Stimulated activated CD4-positive, alpha-beta T cell treated with anti-CD3 and anti-CD28 coated beads, Interleukin-15, amount 100 ng/mL, for 48 hours (primary cell): ENCODE measurements at regions not wholly inside any gene's neighbourhood (a gene's known extent, or its start where the extent isn't known, plus 50 kb on each side); places are given as distances from the start of the nearest gene placed in this dataset.
"Not testable (repeated sequence)": the region's sequence is repeated elsewhere in the genome, so short reads cannot be mapped to it uniquely, and the experiment has no call there.

Experiments
- DNase-seq, 2 donors: peaks; one replicate each; pipeline ENCODE4 v3.0.0-alpha.2; 2020; ENCODE audit warnings: low read depth in 2 of 2

- DNase-seq = no peak
These were observed 195.1 kb downstream of the TXNL1 start for GRCh38 chr18:56443166-56443907.

GRCh38 chr18:56438480-56438879 lies 199.9 kb downstream of the TXNL1 start:
- not testable (repeated sequence) for DNase-seq

DNA sequence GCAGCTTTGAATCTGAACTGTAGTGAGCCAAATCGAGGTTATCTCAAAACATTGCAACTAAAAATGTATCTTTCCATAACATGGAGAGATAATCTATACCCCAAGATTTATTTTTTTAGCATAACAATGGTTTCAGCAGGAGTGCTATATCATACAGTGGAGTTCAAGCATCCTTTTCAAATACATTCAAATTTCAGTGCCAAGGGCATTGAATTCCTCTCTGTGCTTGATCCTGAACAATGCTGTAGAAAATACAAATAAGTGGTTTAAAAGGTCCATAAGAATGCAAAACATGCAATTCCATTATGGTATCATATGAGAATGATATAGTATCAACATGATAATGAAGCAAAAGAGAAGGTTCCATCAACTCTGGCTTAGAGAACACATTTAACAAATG lies 201.7 kb downstream of the TXNL1 start:
- no peak for DNase-seq

GRCh38 chr18:56433919-56434318 lies 204.5 kb downstream of the TXNL1 start:
- no peak for DNase-seq

DNA sequence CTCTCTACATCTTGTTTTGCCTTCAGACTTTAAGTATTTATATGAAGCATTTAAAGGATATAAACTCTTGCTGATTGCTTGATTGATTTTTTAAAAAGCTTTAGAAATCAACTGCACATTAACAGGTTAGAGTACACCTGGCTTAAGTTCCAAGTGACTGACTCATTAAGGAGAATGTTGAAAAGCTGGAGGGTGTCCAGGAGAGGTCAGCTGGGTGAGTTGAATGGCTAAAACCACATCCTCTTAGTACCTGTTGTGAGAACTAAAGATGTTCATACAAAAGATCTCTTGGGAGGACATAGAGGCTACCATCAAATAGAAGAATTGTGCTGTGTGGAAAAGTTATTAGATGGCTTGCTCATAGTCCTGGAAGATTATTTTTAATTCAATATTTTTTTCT lies 206.8 kb downstream of the TXNL1 start:
- DNase-seq = no peak

DNA sequence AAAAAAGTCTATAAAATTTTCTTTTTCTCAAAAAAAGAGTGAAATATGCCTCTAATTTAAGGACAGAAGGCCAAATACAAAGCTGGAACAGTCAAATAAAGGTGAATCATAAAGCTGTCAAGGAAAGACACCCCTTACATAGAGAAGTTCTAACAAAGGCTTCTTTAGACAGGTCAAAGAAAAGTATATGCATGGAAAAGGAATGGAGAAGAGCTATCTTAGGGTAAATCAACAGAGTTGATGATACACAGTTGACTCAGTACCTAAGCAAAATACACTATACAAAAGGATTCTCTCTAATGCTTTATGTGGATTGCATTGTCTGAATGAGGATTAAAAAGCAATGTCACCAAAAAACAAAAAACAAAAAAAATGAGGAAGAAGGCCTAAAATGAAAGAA lies 214.8 kb downstream of the TXNL1 start:
- no peak for DNase-seq

DNA sequence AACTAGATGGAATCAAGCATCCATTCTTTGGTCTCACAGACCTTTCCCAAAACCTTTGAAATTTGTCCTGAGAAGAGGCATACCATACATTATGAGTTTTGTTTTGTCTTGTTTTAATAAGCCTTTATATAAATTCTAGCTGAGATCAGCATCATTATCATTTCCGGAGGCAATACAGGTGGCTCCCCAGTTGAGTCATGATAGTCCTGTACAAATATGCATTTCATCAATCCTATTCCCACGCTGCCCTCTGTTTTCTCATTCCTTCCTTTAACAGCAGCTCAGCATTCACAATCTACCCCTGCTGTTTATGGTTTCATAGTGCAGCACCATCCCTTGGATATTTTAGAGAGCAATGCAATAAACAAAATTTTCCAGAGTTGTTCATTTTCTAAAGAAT lies 216.7 kb downstream of the TXNL1 start:
- DNase-seq = no peak

GRCh38 chr18:56420868-56421267 lies 217.5 kb downstream of the TXNL1 start:
- DNase-seq = not testable (repeated sequence)

- DNase-seq = no peak
These were observed 224.0 kb downstream of the TXNL1 start for GRCh38 chr18:56414357-56414756.

- no peak for DNase-seq
These were observed 224.5 kb downstream of the TXNL1 start for GRCh38 chr18:56413862-56414261.

DNA sequence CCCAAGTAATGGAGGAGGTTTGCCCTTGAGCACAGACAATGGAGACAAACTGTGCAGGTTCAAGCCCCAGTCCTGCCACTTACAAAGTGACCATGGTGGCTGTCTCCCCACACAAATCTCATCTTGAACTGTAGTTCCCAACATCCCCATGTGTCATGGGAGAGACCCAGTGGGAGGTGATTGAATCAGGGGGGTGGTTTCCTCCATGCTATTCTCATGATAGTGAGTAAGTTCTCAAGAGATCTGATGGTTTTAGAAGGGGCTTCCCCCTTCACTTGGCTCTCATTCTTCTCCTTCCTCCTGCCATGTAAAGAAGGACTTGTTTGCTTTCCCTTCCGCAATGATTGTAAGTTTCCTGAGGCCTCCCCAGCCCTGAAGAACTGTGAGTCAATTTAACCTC lies 225.4 kb downstream of the TXNL1 start:
- no peak for DNase-seq

DNA sequence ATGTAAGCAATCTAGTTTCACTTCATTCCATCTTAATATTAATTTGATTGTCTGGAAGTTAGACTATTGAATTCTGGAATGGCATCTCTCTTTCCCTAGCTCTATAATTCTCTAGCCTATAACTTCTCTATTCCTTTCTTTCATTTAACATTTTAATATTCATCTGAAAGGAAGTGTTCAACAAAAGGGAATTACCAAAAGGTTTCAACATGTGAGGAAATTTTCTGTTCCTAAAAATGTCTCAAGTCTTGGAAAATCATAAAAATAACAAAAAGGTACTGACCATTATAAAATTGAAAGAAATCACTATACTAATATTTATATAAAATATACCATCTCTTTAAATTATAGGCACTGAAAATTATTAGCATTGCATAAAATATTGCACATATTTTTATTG lies 228.7 kb downstream of the TXNL1 start:
- DNase-seq = no peak

DNA sequence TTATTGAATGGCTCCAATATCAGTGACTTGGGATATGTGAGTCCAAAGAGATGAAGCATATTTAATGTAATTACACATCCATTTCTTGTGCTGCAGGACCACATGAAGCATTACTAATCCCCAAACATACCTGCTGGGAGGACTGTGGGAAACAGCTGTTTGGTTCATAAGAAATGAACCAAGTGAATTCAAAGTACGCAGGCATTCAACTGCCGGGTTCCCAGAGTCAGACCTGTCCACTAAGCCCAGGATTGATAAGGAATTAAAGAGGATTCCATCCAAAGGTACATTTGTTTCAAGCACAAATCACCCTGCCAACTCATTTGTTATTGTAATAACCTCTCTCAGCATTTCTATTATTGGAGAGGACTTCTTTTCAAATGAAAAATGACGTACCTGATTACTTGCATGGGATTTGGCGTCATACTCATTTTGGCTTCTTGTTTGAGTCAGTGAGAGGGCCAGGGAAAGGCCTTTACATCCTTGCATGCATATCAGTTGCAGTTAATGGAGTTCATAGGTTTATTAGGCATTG lies 230.7 kb downstream of the TXNL1 start:
- DNase-seq = no peak

DNA sequence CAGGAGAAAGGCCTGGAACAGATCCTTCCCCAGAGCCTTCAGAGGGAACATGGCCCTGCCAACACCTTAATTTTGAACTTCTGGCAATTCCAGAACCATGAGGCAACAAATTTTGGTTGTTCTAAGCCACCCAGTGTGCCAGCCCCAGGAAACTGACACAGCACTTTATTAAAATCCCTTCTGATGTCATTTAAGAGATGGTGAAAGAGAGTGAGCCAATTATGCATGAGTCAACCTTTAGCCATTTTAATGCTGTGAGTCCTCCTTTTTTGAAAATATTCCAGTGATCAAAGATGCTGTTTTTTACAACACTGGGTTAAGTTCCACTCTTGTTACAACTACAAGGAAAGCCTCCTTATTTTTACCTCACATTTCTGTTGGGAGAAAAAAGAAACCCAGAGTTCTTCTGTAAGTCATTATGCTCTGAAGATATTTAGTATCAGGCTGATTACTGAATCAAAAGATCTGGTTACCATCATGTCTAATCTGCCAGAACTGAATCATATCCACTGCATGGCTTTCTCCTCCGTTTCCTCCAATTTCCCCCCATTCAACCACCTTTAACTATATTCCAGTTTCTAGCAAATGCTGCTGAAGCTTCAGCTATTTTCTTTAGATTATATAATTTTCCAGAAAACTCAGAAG lies 235.4 kb downstream of the TXNL1 start:
- DNase-seq = no peak

- no peak for DNase-seq
These were observed 244.5 kb downstream of the TXNL1 start for GRCh38 chr18:56393870-56394269.

DNA sequence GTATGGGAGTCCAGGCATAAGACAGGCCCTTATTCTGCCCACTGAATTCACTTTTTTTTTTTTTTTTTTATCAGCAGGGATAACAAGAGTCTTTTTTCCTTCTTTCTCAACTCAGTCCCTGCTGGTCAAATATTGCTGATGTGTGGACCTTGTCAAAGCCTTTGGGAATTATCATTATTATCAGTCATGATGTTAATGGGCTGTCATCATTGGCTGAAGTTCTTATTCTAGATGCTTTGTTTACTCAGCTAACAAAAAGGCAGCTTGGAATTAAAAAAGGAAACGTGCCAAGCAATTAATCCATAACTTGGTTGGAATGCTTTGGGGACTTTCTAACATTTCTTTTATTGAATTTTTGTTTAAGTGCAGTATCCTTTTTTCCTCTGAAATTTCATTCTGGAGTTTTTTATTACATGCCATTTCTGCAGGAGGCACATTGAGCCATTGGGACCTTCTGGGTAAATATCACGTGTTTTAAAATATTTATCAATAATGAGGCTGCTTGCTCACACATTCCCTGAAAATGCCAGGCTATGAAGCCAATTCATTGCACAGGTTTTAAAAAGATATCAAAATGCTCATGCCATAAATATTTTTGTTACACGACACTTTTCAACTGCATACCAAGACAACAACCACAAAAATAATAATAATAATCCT lies 246.3 kb downstream of the TXNL1 start:
- DNase-seq = no peak

DNA sequence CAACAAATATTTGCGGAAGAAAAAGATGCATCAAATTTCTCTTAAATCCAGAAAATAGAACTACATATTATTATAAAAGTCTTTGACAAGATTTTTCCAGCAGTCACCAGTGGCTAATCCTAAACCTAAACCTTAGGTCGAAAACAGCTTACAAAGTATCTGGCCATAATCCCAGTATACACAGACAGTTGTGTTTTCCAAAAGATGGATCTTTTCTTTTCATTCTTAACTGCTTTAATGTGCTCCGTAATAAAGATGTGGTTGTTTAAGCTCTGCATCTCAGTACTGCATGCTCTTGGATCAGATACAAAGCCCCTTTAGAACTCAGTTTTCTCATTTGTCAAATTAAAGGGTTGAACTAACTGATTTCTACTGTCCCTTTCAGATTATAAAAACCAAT lies 247.8 kb downstream of the TXNL1 start:
- DNase-seq = no peak

GRCh38 chr18:56389190-56389589 lies 249.2 kb downstream of the TXNL1 start:
- no peak for DNase-seq

DNA sequence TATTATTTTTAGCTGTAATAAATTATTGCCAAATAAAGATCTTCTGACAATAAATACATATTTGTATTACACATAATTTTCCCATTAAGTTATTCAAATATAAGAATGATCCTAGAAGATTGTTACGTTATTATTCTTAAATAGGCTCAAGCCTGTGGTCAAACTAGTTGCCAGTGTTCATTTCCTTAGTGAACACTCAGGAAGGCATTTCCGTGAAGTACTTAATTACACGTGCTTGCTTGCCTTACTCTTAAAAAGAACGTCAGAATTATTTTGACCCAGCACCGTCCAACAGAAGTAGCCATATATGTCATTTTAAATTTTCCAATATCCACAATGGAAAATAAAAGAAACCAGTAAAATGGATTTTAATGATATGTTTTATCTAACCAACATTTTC lies 249.8 kb downstream of the TXNL1 start:
- no peak for DNase-seq

DNA sequence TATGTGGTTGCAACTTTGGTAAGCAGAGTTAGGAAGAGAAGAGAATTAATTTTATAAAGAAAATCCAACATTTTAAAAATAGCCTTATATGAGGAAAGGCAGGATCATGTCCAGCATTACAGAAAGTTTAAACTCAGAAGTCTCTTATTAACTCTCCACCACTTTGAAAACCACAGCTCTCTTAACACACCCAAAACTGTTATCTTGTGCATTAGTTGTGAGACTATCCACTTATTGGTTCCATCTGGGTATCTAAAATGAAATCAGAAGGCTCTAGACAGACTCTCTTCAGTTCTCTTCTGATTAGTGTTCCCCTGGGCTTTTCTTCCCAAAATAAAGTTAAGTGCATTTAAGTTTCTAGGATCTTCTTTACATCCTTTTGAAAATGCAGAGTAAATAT lies 251.5 kb downstream of the TXNL1 start:
- no peak for DNase-seq

- DNase-seq = no peak
These were observed 255.0 kb downstream of the TXNL1 start for GRCh38 chr18:56383349-56383748.

DNA sequence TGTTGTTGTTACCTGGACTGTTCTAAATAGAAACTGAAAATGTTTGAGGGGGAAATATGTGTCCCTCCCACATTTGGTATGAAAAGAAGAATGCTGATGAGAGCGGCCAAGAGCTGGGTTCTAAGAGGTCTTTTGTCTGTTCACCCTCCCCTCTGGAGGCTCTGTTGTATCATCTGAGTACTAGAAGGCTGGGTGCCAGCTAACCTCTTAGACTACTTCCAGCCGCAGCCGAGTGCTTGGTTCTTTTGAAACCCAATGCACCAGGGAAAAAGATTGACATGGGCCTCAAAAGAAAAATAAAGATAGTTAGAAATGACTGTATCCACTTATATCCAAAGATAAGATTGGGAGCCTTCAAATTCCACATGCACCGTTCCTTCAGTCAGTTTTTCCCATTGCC lies 255.9 kb downstream of the TXNL1 start:
- no peak for DNase-seq

- DNase-seq = no peak
These were observed 257.2 kb downstream of the TXNL1 start for GRCh38 chr18:56381196-56381595.
